ENCODE measurements at regions not wholly inside any gene's neighbourhood (a gene's known extent, or its start where the extent isn't known, plus 50 kb on each side); places are given as distances from the start of the nearest gene placed in this dataset.

DNA sequence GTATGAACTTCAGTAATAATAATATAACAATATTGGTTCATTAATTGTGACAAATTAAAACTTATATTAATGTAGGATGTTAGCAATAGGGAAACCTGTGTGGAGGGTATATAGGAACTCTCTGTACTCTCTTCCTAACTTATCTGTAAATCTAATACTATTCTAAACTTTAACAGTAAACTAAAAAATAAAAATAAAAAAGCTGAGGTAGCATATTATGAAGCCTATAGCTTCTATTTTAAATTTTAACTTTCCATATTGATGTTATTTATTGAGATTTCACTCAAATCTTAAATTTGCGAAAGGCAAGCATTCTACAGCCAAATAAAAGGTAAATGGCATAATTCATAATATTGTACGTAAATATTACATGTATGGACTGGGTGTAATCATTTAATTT, 326.4 kb downstream of the MEI4 start:
- POLR2A ChIA-PET = no interaction called here
- CTCF ChIA-PET = no interaction called here

DNA sequence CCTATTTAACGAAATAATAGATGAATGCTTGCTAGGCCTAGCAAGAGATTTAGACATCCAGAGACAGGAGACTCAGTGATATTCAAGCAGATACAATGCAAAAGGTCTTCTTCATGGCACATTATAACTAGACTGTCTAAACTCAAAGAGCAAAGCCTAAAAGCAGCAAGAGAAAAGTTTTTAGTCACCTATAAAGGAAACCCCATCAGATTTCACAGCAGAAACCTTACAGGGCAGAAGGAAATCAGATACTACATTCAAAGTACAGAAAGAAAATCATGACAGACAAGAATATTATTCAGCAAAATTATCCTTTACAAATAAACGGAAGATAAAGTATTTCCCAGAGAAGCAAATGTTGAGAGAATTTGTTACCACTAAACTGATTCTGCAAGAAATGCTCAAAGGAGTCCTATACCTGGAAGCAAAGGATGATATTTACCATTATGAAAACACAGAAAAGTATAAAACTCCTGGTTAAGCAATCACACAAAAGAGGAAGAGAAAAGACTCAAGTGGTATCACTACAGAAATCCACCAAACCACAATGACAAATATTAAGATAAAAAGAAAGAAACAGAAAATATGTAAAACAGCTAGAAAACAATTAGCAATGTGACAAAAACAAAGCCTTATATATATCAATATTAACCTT, 333.7 kb downstream of the MEI4 start:
- H3K4me3 ChIP-seq (ENCODE audit: low read depth, low read length) = no peak overlapping the region
- no peak overlapping the region for H3K27ac ChIP-seq (ENCODE audit: extremely low read depth, low read depth, low read length)
- TF ChIP-seq ZNF654 (tag by site-specific recombination; IDR thresholded peaks at IDR 0.05; ENCODE audit: low read depth) (no peak), ZNF558 (tag by site-specific recombination; IDR thresholded peaks at IDR 0.05) (no peak), ZNF112 (tag by site-specific recombination; IDR thresholded peaks at IDR 0.05) (no peak), ZNF426 (tag by site-specific recombination; IDR thresholded peaks at IDR 0.05) (no peak), ZNF214 (tag by site-specific recombination; IDR thresholded peaks at IDR 0.05; ENCODE audit: borderline replicate concordance) (no peak), ZSCAN23 (tag by site-specific recombination; IDR thresholded peaks at IDR 0.05) (no peak), ZNF146 (tag by site-specific recombination; IDR thresholded peaks at IDR 0.05) (no peak), ZNF26 (tag by site-specific recombination; IDR thresholded peaks at IDR 0.05) (no peak), OVOL3 (tag by site-specific recombination; IDR thresholded peaks at IDR 0.05) (no peak), KLF1 (tag by site-specific recombination; IDR thresholded peaks at IDR 0.05) (no peak), HOXD13 (CRISPR knock-in tag; IDR thresholded peaks at IDR 0.05; ENCODE audit: borderline replicate concordance) (no peak), BCL11B (tag by site-specific recombination; IDR thresholded peaks at IDR 0.05; ENCODE audit: low read depth) (no peak), ZNF645 (tag by site-specific recombination; IDR thresholded peaks at IDR 0.05) (no peak)
- TF ChIP-seq, protein P1, sequence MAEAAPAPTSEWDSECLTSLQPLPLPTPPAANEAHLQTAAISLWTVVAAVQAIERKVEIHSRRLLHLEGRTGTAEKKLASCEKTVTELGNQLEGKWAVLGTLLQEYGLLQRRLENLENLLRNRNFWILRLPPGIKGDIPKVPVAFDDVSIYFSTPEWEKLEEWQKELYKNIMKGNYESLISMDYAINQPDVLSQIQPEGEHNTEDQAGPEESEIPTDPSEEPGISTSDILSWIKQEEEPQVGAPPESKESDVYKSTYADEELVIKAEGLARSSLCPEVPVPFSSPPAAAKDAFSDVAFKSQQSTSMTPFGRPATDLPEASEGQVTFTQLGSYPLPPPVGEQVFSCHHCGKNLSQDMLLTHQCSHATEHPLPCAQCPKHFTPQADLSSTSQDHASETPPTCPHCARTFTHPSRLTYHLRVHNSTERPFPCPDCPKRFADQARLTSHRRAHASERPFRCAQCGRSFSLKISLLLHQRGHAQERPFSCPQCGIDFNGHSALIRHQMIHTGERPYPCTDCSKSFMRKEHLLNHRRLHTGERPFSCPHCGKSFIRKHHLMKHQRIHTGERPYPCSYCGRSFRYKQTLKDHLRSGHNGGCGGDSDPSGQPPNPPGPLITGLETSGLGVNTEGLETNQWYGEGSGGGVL (tag by site-specific recombination; IDR thresholded peaks at IDR 0.05) = no peak
- H3K4me1 ChIP-seq (ENCODE audit: control insufficient read depth, insufficient read depth, low read length) = no peaks in the 10 kb centered on the region
- no peaks in the 10 kb centered on the region for H3K36me3 ChIP-seq (ENCODE audit: control insufficient read depth in 2 of 2, insufficient read depth in 1 of 2, low read length in 2 of 2)
- CTCF ChIA-PET = no interaction called here
- POLR2A ChIA-PET = no interaction called here
- no peaks in the 10 kb centered on the region for H3K9me3 ChIP-seq (ENCODE audit: control insufficient read depth, insufficient read depth, low read depth, low read length)

More for the DNA sequence above, 326.4 kb downstream of the MEI4 start:
- H3K9me3 ChIP-seq (ENCODE audit: control insufficient read depth, insufficient read depth, low read depth, low read length) = no peaks in the 10 kb centered on the region
- H3K27ac ChIP-seq (ENCODE audit: extremely low read depth, low read depth, low read length) = no peak overlapping the region
- no peak overlapping the region for H3K4me3 ChIP-seq (ENCODE audit: low read depth, low read length)
- no peaks in the 10 kb centered on the region for H3K4me1 ChIP-seq (ENCODE audit: control insufficient read depth, insufficient read depth, low read length)
- no peaks in the 10 kb centered on the region for H3K36me3 ChIP-seq (ENCODE audit: control insufficient read depth in 2 of 2, insufficient read depth in 1 of 2, low read length in 2 of 2)
- TF ChIP-seq ZNF660 (tag by site-specific recombination; IDR thresholded peaks at IDR 0.05) = no peak

- no peak overlapping the region for H3K27ac ChIP-seq (ENCODE audit: extremely low read depth, low read depth, low read length)
- H3K4me3 ChIP-seq (ENCODE audit: low read depth, low read length) = no peak overlapping the region
- POLR2A ChIA-PET = no interaction called here
- H3K9me3 ChIP-seq (ENCODE audit: control insufficient read depth, insufficient read depth, low read depth, low read length) = no peaks in the 10 kb centered on the region
- H3K36me3 ChIP-seq (ENCODE audit: control insufficient read depth in 2 of 2, insufficient read depth in 1 of 2, low read length in 2 of 2) = no peaks in the 10 kb centered on the region
- CTCF ChIA-PET = no interaction called here
- no peaks in the 10 kb centered on the region for H3K4me1 ChIP-seq (ENCODE audit: control insufficient read depth, insufficient read depth, low read length)
- TF ChIP-seq ZNF776 (tag by site-specific recombination; IDR thresholded peaks at IDR 0.05; ENCODE audit: borderline replicate concordance) (no peak), ZNF544 (tag by site-specific recombination; IDR thresholded peaks at IDR 0.05) (no peak), ZNF501 (tag by site-specific recombination; IDR thresholded peaks at IDR 0.05) (no peak), ZSCAN5A (tag by site-specific recombination; IDR thresholded peaks at IDR 0.05) (no peak), ZNF521 (tag by site-specific recombination; IDR thresholded peaks at IDR 0.05) (no peak), GFI1B (tag by site-specific recombination; IDR thresholded peaks at IDR 0.05) (no peak), ZNF112 (tag by site-specific recombination; IDR thresholded peaks at IDR 0.05) (no peak), BCL6B (tag by site-specific recombination; IDR thresholded peaks at IDR 0.05) (no peak)
Measured at GRCh38 chr6:77987035-77987384, 334.2 kb downstream of the MEI4 start.

Data from HEK293 (cell line).